Activated CD4-positive, alpha-beta T cell treated with anti-CD3 and anti-CD28 coated beads, Interleukin-2, amount 10 ng/mL, durations not matched to agents 7 days and 5 days (primary cell): ENCODE measurements at regions not wholly inside any gene's neighbourhood (a gene's known extent, or its start where the extent isn't known, plus 50 kb on each side); places are given as distances from the start of the nearest gene placed in this dataset.

Experiments
- CTCF ChIA-PET: fragments of 350-600 bp; sonication (Branson Sonifier 250); formaldehyde crosslinking; loops from one replicate; lab custom pipeline; 2021; ENCODE audit warnings: antibody characterized with exemption; lab: Charles Lee
- POLR2A ChIA-PET: fragments of 350-600 bp; sonication (Branson Sonifier 250); formaldehyde crosslinking; loops from one replicate; lab custom pipeline; 2021; ENCODE audit warnings: antibody characterized with exemption; lab: Charles Lee
- DNase-seq: peaks from one replicate; pipeline ENCODE4 v3.0.0-alpha.2; 2020
- H3K27ac Mint-ChIP-seq: one replicate; pipeline ENCODE4 v1.8.0; 2021; ENCODE audit warnings: mild to moderate bottlenecking, moderate library complexity, mixed read lengths
- H3K27me3 Mint-ChIP-seq: one replicate; pipeline ENCODE4 v1.8.0; 2021; ENCODE audit warnings: mixed read lengths
- H3K36me3 Mint-ChIP-seq: one replicate; pipeline ENCODE4 v1.8.0; 2021; ENCODE audit warnings: low read depth, mixed read lengths
- H3K4me1 Mint-ChIP-seq: one replicate; pipeline ENCODE4 v1.8.0; 2021; ENCODE audit warnings: mixed read lengths
- H3K4me3 Mint-ChIP-seq: one replicate; pipeline ENCODE4 v1.8.0; 2021; ENCODE audit warnings: mild to moderate bottlenecking, moderate library complexity, mixed read lengths
- H3K9me3 Mint-ChIP-seq: one replicate; pipeline ENCODE4 v1.8.0; 2021; ENCODE audit warnings: mixed read lengths

DNA sequence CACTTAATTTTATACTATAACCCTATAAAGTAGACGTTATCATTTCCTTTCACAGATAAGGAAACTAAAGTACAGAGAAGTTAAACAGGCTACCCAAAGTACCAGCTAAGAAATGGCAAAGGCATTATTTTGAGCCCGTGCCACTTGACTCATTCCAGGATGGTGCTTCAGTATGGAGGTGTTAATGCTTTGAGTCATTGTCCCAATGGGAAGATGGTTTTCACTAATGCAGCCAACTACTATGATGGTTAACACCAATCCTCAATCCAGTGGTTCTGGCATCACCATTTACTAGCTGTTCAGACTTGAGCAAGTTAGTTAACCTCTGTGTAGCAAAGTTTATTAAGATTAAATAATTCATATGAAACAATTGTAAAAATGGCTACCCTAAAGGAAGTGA is 123.1 kb upstream of the SLC5A12 start:
- CTCF ChIA-PET, result no interaction called here
- no peaks in the 10 kb centered on the region for H3K4me1 Mint-ChIP-seq

GRCh38 chr11:26846227-26846626 is 124.4 kb upstream of the SLC5A12 start:
- ChIA-PET CTCF (no interaction called here), POLR2A (no interaction called here)
- Mint-ChIP-seq H3K9me3 (peaks cover 2% of the 10 kb centered on the region), H3K27me3 (no peaks in the 10 kb centered on the region), H3K36me3 (no peaks in the 10 kb centered on the region), H3K27ac (no peak overlapping the region), H3K4me3 (no peak overlapping the region), H3K4me1 (no peaks in the 10 kb centered on the region)
- no peak for DNase-seq

More for the DNA sequence above, 123.1 kb upstream of the SLC5A12 start:
- Mint-ChIP-seq H3K27me3 (no peaks in the 10 kb centered on the region), H3K4me3 (no peak overlapping the region), H3K27ac (no peak overlapping the region), H3K36me3 (no peaks in the 10 kb centered on the region), H3K9me3 (peaks cover 2% of the 10 kb centered on the region)
- DNase-seq, result no peak
- POLR2A ChIA-PET, result no interaction called here

- DNase-seq, result no peak
- no peaks in the 10 kb centered on the region for H3K4me1 Mint-ChIP-seq
- H3K27ac Mint-ChIP-seq, result no peak overlapping the region
- CTCF ChIA-PET, result no interaction called here
- H3K36me3 Mint-ChIP-seq, result no peaks in the 10 kb centered on the region
- POLR2A ChIA-PET, result no interaction called here
- peaks cover 2% of the 10 kb centered on the region for H3K9me3 Mint-ChIP-seq
- H3K27me3 Mint-ChIP-seq, result no peaks in the 10 kb centered on the region
- no peak overlapping the region for H3K4me3 Mint-ChIP-seq
These were observed 125.6 kb upstream of the SLC5A12 start for GRCh38 chr11:26847459-26847858.

- Mint-ChIP-seq H3K4me3 (no peak overlapping the region), H3K36me3 (no peaks in the 10 kb centered on the region), H3K27ac (no peak overlapping the region), H3K9me3 (peaks cover 2% of the 10 kb centered on the region), H3K4me1 (no peaks in the 10 kb centered on the region), H3K27me3 (no peaks in the 10 kb centered on the region)
- DNase-seq, result no peak
- ChIA-PET POLR2A (no interaction called here), CTCF (no interaction called here)
These were observed 126.1 kb upstream of the SLC5A12 start for GRCh38 chr11:26847977-26848376.

GRCh38 chr11:26849036-26849435 is 127.2 kb upstream of the SLC5A12 start:
- no peak overlapping the region for H3K4me3 Mint-ChIP-seq
- H3K4me1 Mint-ChIP-seq, result no peaks in the 10 kb centered on the region
- no peaks in the 10 kb centered on the region for H3K27me3 Mint-ChIP-seq
- DNase-seq, result no peak
- H3K27ac Mint-ChIP-seq, result no peak overlapping the region
- ChIA-PET POLR2A (no interaction called here), CTCF (no interaction called here)
- H3K9me3 Mint-ChIP-seq, result no peaks in the 10 kb centered on the region
- H3K36me3 Mint-ChIP-seq, result no peaks in the 10 kb centered on the region

DNA sequence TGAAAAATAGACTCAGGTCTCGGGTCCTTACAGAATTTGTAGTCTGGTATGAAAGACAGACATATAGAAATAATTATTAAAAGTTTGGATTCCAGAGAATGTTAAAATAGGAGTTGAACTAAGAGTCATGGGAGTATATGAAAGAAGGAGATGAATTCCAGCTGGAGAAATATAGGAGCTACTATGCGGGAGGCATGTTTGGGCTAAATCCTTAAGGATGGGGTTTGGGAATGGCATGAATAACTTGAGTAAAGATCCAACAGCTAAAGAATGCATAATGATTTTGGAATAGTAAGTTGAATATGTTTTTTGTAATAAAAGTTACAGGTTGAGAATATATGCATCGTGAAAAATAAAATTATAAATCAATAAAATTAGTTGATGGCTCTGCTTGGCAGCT is 129.4 kb upstream of the SLC5A12 start:
- no peaks in the 10 kb centered on the region for H3K27me3 Mint-ChIP-seq

GRCh38 chr11:26851696-26852095 is 129.8 kb upstream of the SLC5A12 start:
- no peak overlapping the region for H3K4me3 Mint-ChIP-seq
- no peak overlapping the region for H3K27ac Mint-ChIP-seq
- H3K9me3 Mint-ChIP-seq, result no peaks in the 10 kb centered on the region
- no peaks in the 10 kb centered on the region for H3K27me3 Mint-ChIP-seq
- ChIA-PET CTCF (no interaction called here), POLR2A (no interaction called here)
- H3K36me3 Mint-ChIP-seq, result no peaks in the 10 kb centered on the region
- no peak for DNase-seq
- no peaks in the 10 kb centered on the region for H3K4me1 Mint-ChIP-seq

More for the DNA sequence above, 129.4 kb upstream of the SLC5A12 start:
- no peak overlapping the region for H3K27ac Mint-ChIP-seq
- ChIA-PET POLR2A (no interaction called here), CTCF (no interaction called here)
- H3K4me1 Mint-ChIP-seq, result no peaks in the 10 kb centered on the region
- no peaks in the 10 kb centered on the region for H3K36me3 Mint-ChIP-seq
- no peaks in the 10 kb centered on the region for H3K9me3 Mint-ChIP-seq
- no peak for DNase-seq
- no peak overlapping the region for H3K4me3 Mint-ChIP-seq

GRCh38 chr11:26858098-26858497 is 135.8 kb upstream of the FIBIN start:
- no peaks in the 10 kb centered on the region for H3K4me1 Mint-ChIP-seq
- CTCF ChIA-PET, result no interaction called here
- POLR2A ChIA-PET, result no interaction called here
- DNase-seq, result no peak
- H3K9me3 Mint-ChIP-seq, result no peaks in the 10 kb centered on the region
- no peaks in the 10 kb centered on the region for H3K36me3 Mint-ChIP-seq
- no peak overlapping the region for H3K4me3 Mint-ChIP-seq
- no peak overlapping the region for H3K27ac Mint-ChIP-seq
- no peaks in the 10 kb centered on the region for H3K27me3 Mint-ChIP-seq

DNA sequence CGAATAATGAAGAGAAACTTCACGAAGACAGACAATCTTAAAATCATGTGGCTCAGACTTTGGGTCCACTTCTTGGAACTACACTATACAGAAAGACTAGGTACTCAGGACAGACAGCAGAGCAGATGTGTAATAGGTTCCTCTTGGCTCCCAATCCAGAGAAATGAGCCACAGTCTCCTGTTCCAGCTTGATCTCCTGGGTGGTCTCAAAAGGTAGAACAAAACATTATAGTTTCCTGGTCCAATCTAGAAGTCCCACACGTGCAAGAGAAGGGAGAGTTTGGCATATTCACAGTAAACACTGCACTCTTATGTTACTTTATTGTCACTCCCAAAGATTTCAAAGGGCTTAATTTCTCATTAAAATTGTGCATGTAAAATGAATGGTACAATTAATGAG is 134.5 kb upstream of the FIBIN start:
- Mint-ChIP-seq H3K4me3 (no peak overlapping the region), H3K27ac (no peak overlapping the region), H3K36me3 (no peaks in the 10 kb centered on the region), H3K4me1 (no peaks in the 10 kb centered on the region), H3K27me3 (no peaks in the 10 kb centered on the region), H3K9me3 (no peaks in the 10 kb centered on the region)
- ChIA-PET POLR2A (no interaction called here), CTCF (no interaction called here)
- no peak for DNase-seq

DNA sequence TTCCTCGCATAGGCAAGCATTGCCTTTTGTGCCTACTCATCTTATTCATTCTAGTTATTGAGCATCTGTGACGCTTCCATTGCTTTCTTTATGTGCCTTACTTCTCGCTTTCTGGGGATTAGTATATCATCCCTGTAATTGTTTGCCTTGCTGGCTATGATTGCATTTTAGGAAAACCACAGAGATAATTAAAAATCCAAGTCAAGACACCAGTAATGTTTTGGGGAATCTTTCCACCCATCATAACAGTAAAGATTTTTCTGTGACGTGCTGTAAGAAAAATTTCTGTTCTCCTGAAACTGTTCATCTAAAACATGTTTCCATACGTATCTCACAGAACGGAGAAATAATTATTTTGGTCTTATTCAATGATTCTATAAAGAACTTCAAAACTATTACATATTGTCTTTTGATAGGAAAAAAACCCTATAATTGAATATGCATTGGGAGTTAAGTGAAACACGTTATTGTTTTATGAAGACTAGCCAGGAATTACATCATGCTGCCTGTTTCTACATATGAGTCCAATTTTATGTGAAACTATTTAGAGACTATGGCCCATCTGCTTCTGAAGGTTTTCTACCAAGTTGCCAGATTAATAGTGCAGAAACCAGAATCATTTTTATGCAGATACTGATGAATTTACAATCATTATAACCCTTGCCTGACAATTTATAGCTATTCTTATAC is 133.7 kb upstream of the FIBIN start:
- Mint-ChIP-seq H3K4me3 (no peak overlapping the region), H3K4me1 (no peaks in the 10 kb centered on the region), H3K27me3 (no peaks in the 10 kb centered on the region), H3K36me3 (no peaks in the 10 kb centered on the region), H3K27ac (no peak overlapping the region), H3K9me3 (no peaks in the 10 kb centered on the region)
- CTCF ChIA-PET, result no interaction called here
- POLR2A ChIA-PET, result no interaction called here
- no peak for DNase-seq

DNA sequence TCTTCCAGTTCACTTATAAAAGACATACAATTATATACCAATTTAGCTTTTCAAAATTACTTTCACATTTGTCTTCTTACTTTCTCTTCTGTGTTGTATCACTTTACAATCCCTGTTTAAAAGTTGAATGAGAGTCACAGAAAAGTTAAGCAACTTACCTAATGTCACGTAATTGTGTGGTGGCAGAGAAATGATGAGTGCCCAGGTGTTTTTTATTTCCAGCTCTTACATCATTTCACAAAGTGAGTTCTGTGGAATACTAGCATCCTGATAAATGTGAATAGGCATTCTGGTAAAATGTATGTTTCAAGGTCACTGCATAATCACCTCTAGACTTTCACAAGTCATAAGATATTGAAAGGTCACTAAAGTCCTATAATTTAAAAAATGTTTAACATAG is 133.0 kb upstream of the FIBIN start:
- Mint-ChIP-seq H3K27me3 (no peaks in the 10 kb centered on the region), H3K4me3 (no peak overlapping the region), H3K4me1 (no peaks in the 10 kb centered on the region), H3K27ac (no peak overlapping the region), H3K9me3 (no peaks in the 10 kb centered on the region), H3K36me3 (no peaks in the 10 kb centered on the region)
- ChIA-PET CTCF (no interaction called here), POLR2A (no interaction called here)
- no peak for DNase-seq

DNA sequence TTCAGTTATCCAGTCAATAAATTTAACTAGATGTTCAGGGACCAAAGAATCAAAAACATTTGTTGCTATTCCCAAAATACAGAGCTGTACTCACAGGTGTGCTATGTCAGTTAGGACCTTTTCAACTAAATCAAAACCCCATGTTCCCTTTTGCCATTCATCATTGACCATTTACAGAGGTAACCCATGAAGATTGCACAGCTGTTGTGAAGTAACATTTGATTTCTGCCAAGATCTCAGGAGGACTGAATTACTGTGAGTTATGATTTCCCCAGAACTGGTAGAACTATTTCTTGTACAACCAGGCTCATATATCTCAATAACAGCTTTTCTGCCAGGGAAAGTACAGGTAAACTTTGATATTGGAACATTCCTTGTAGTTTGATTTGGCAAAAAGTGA is 131.1 kb upstream of the FIBIN start:
- POLR2A ChIA-PET, result no interaction called here
- DNase-seq, result no peak
- Mint-ChIP-seq H3K4me1 (no peaks in the 10 kb centered on the region), H3K36me3 (no peaks in the 10 kb centered on the region), H3K27me3 (no peaks in the 10 kb centered on the region), H3K9me3 (no peaks in the 10 kb centered on the region), H3K27ac (no peak overlapping the region), H3K4me3 (no peak overlapping the region)
- CTCF ChIA-PET, result no interaction called here

- H3K4me3 Mint-ChIP-seq, result no peak overlapping the region
- H3K27me3 Mint-ChIP-seq, result no peaks in the 10 kb centered on the region
- ChIA-PET CTCF (no interaction called here), POLR2A (no interaction called here)
- DNase-seq, result no peak
- no peak overlapping the region for H3K27ac Mint-ChIP-seq
- no peaks in the 10 kb centered on the region for H3K4me1 Mint-ChIP-seq
- no peaks in the 10 kb centered on the region for H3K36me3 Mint-ChIP-seq
- peaks cover 6% of the 10 kb centered on the region for H3K9me3 Mint-ChIP-seq
These were observed 128.2 kb upstream of the FIBIN start for GRCh38 chr11:26865703-26866102.

GRCh38 chr11:26867286-26867685 is 126.6 kb upstream of the FIBIN start:
- DNase-seq, result no peak
- H3K4me3 Mint-ChIP-seq, result no peak overlapping the region
- no peaks in the 10 kb centered on the region for H3K27me3 Mint-ChIP-seq
- peaks cover 10% of the 10 kb centered on the region for H3K9me3 Mint-ChIP-seq
- H3K4me1 Mint-ChIP-seq, result no peaks in the 10 kb centered on the region
- H3K27ac Mint-ChIP-seq, result no peak overlapping the region
- ChIA-PET POLR2A (no interaction called here), CTCF (no interaction called here)
- no peaks in the 10 kb centered on the region for H3K36me3 Mint-ChIP-seq
